ENCODE measurements at regions not wholly inside any gene's neighbourhood (a gene's known extent, or its start where the extent isn't known, plus 50 kb on each side); places are given as distances from the start of the nearest gene placed in this dataset.
"Not testable (repeated sequence)": the region's sequence is repeated elsewhere in the genome, so short reads cannot be mapped to it uniquely, and the experiment has no call there.

GRCh38 chr14:105623178-105623577 is 96.8 kb downstream of the TMEM121 start:
- DNase-seq = not testable (repeated sequence)

- DNase-seq = not testable (repeated sequence)
Observed at GRCh38 chr14:105624346-105624745, 98.0 kb downstream of the TMEM121 start.

GRCh38 chr14:105624749-105625434 is 98.5 kb downstream of the TMEM121 start:
- DNase-seq = not testable (repeated sequence)

- DNase-seq = not testable (repeated sequence)
Observed at GRCh38 chr14:105625448-105625847, 99.1 kb downstream of the TMEM121 start.

- not testable (repeated sequence) for DNase-seq
Observed at GRCh38 chr14:105626111-105626510, 99.7 kb downstream of the TMEM121 start.

- not testable (repeated sequence) for DNase-seq
Observed at GRCh38 chr14:105626651-105627050, 100.3 kb downstream of the TMEM121 start.

- not testable (repeated sequence) for DNase-seq
Observed at GRCh38 chr14:105627287-105627686, 100.9 kb downstream of the TMEM121 start.

- no peak for DNase-seq
Observed at GRCh38 chr14:105627701-105628100, 101.3 kb downstream of the TMEM121 start.

GRCh38 chr14:105628126-105628525 is 101.7 kb downstream of the TMEM121 start:
- not testable (repeated sequence) for DNase-seq

- DNase-seq = not testable (repeated sequence)
Observed at GRCh38 chr14:105628531-105629067, 102.2 kb downstream of the TMEM121 start.

- DNase-seq = not testable (repeated sequence)
Observed at GRCh38 chr14:105629091-105629885, 102.9 kb downstream of the TMEM121 start.

GRCh38 chr14:105629886-105630215 is 103.5 kb downstream of the TMEM121 start:
- DNase-seq = no peak

- not testable (repeated sequence) for DNase-seq
Observed at GRCh38 chr14:105630293-105630934, 104.0 kb downstream of the TMEM121 start.

GRCh38 chr14:105630935-105631779 is 104.8 kb downstream of the TMEM121 start:
- not testable (repeated sequence) for DNase-seq

- no peak for DNase-seq
Observed at GRCh38 chr14:105632010-105632409, 105.6 kb downstream of the TMEM121 start.

- DNase-seq = not testable (repeated sequence)
Observed at GRCh38 chr14:105633596-105633995, 107.2 kb downstream of the TMEM121 start.

- DNase-seq = no peak
Observed at GRCh38 chr14:105635560-105635959, 109.2 kb downstream of the TMEM121 start.

- DNase-seq = not testable (repeated sequence)
Observed at GRCh38 chr14:105636021-105636420, 109.6 kb downstream of the TMEM121 start.

- DNase-seq = no peak
Observed at GRCh38 chr14:105636935-105637334, 110.6 kb downstream of the TMEM121 start.

- not testable (repeated sequence) for DNase-seq
Observed at GRCh38 chr14:105637345-105637744, 111.0 kb downstream of the TMEM121 start.

GRCh38 chr14:105639969-105640931 is 113.9 kb downstream of the TMEM121 start:
- DNase-seq = not testable (repeated sequence)

Data from activated CD4-positive, alpha-beta T cell treated with anti-CD3 and anti-CD28 coated beads, Interleukin-2, Interleukin-6, amounts not matched to agents 100 ng/mL and 50 ng/mL, durations not matched to agents 16 hours and 8 hours (primary cell).